PC-9 (cell line): ENCODE measurements at regions not wholly inside any gene's neighbourhood (a gene's known extent, or its start where the extent isn't known, plus 50 kb on each side); places are given as distances from the start of the nearest gene placed in this dataset.

Source experiments
- BruUV-seq: library from RNA; stranded (reverse); fragments of 400-500 nt; replicated peaks from 2 replicates; lab custom pipeline; 2021; lab: Mats Ljungman, UMichigan
- CTCF ChIA-PET: fragments of 300-600 bp; sonication (Branson Sonifier 250); formaldehyde crosslinking; loops from one replicate; lab custom pipeline; 2022; ENCODE audit warnings: antibody characterized with exemption; lab: Charles Lee
- POLR2A ChIA-PET: fragments of 300-600 bp; sonication (Branson Sonifier 250); formaldehyde crosslinking; loops from one replicate; lab custom pipeline; 2022; ENCODE audit warnings: antibody characterized with exemption; ENCODE audit not compliant: unreplicated experiment; lab: Charles Lee
- DNase-seq, 2 experiments: peaks; one replicate each; pipeline versions ENCODE4 v3.0.0 to v3.0.0-alpha.2; 2015 to 2022; ENCODE audit warnings: mixed read lengths in 1 of 2
- H2AFZ ChIP-seq: fragments of 200-600 bp; sonication (generic); 2 replicates; pipeline ENCODE4 v1.8.1; 2017; ENCODE audit warnings: antibody characterized with exemption
- H3F3A ChIP-seq: fragments of 200-600 bp; sonication (generic); 2 replicates; pipeline ENCODE4 v1.8.1; 2017; ENCODE audit warnings: antibody characterized with exemption, mild to moderate bottlenecking, low read depth; ENCODE audit not compliant: insufficient read depth
- H3K27ac ChIP-seq: fragments of 200-600 bp; sonication (generic); 2 replicates; pipeline ENCODE4 v1.6.1; 2016; ENCODE audit warnings: mixed run types
- H3K27me3 ChIP-seq: fragments of 200-600 bp; sonication (generic); 2 replicates; pipeline ENCODE4 v1.6.1; 2016; ENCODE audit warnings: low read depth, mixed run types; ENCODE audit not compliant: insufficient read depth
- H3K36me3 ChIP-seq: fragments of 200-600 bp; sonication (generic); 2 replicates; pipeline ENCODE4 v1.6.1; 2016; ENCODE audit warnings: low read depth, mixed run types
- H3K4me1 ChIP-seq: fragments of 200-600 bp; sonication (generic); replicated peaks from 2 replicates; pipeline ENCODE4 v1.6.1; 2016; ENCODE audit warnings: mixed run types; ENCODE audit not compliant: insufficient read depth
- H3K4me2 ChIP-seq: fragments of 200-600 bp; sonication (generic); 2 replicates; pipeline ENCODE4 v1.6.1; 2017; ENCODE audit warnings: mixed run types
- H3K4me3 ChIP-seq: fragments of 200-600 bp; sonication (generic); 2 replicates; pipeline ENCODE4 v1.6.1; 2016; ENCODE audit warnings: mixed run types
- H3K79me2 ChIP-seq: fragments of 200-600 bp; sonication (generic); 2 replicates; pipeline ENCODE4 v1.6.1; 2017; ENCODE audit warnings: low read depth, mixed run types
- H3K9me2 ChIP-seq: fragments of 200-600 bp; sonication (generic); 2 replicates; pipeline ENCODE4 v1.8.1; 2017; ENCODE audit warnings: mild to moderate bottlenecking; ENCODE audit not compliant: insufficient read depth
- H3K9me3 ChIP-seq: fragments of 200-600 bp; sonication (generic); 2 replicates; pipeline ENCODE4 v1.8.1; 2016; ENCODE audit warnings: low read depth; ENCODE audit not compliant: insufficient read depth
- H4K20me1 ChIP-seq: fragments of 200-600 bp; sonication (generic); 2 replicates; pipeline ENCODE4 v1.8.1; 2017; ENCODE audit not compliant: insufficient read depth
- CTCF ChIP-seq: fragments of 200-600 bp; sonication (generic); conservative IDR thresholded peaks from 2 replicates; pipeline ENCODE4 v1.6.1; 2017; ENCODE audit warnings: mixed run types, antibody characterized with exemption, mild to moderate bottlenecking, moderate library complexity
- EZH2 ChIP-seq: fragments of 200-600 bp; sonication (generic); IDR thresholded peaks from 2 replicates; pipeline ENCODE4 v1.8.0; 2017; ENCODE audit warnings: antibody characterized with exemption, low read depth
- intact Hi-C: fragments of 100-400 bp; cut with micrococcal nuclease; formaldehyde crosslinking; loops from one replicate; pipeline ENCODE4 v1.10.0; 2022; ENCODE audit not compliant: unreplicated experiment

- ChIA-PET POLR2A (no interaction called here), CTCF (no interaction called here)
- no TSS peak for BruUV-seq
- no peak overlapping the region for H3K27ac ChIP-seq
- no peaks in the 10 kb centered on the region for H3K9me2 ChIP-seq
- DNase-seq, result no peak
- H3K4me3 ChIP-seq, result no peak overlapping the region
- no peak overlapping the region for H3K4me2 ChIP-seq
- H3K79me2 ChIP-seq, result no peaks in the 10 kb centered on the region
- no peaks in the 10 kb centered on the region for H3K4me1 ChIP-seq
- H3K9me3 ChIP-seq, result no peaks in the 10 kb centered on the region
- intact Hi-C loops, result no loop called here
- no peaks in the 10 kb centered on the region for H3K27me3 ChIP-seq
- no peak for TF ChIP-seq CTCF
- TF ChIP-seq EZH2, result no peak
- no peaks in the 10 kb centered on the region for H3F3A ChIP-seq
- no peaks in the 10 kb centered on the region for H3K36me3 ChIP-seq
- H2AFZ ChIP-seq, result no peak overlapping the region
- no peaks in the 10 kb centered on the region for H4K20me1 ChIP-seq
Observed at GRCh38 chr7:91379236-91379635, 115.0 kb downstream of the FZD1 start.

- CTCF ChIA-PET, result no interaction called here
- no peak overlapping the region for H3K27ac ChIP-seq
- no peak for DNase-seq
- H3K4me2 ChIP-seq, result no peak overlapping the region
- BruUV-seq, result no TSS peak
- POLR2A ChIA-PET, result no interaction called here
- no peaks in the 10 kb centered on the region for H3K4me1 ChIP-seq
- H3K36me3 ChIP-seq, result no peaks in the 10 kb centered on the region
- no peak for TF ChIP-seq EZH2
- TF ChIP-seq CTCF, result no peak
- H3K27me3 ChIP-seq, result no peaks in the 10 kb centered on the region
- no peaks in the 10 kb centered on the region for H4K20me1 ChIP-seq
- intact Hi-C loops, result no loop called here
- no peaks in the 10 kb centered on the region for H3K9me3 ChIP-seq
- H3K9me2 ChIP-seq, result no peaks in the 10 kb centered on the region
- H3F3A ChIP-seq, result no peaks in the 10 kb centered on the region
- no peak overlapping the region for H3K4me3 ChIP-seq
- no peaks in the 10 kb centered on the region for H3K79me2 ChIP-seq
- no peak overlapping the region for H2AFZ ChIP-seq
Observed at GRCh38 chr7:91379991-91380390, 115.8 kb downstream of the FZD1 start.

- intact Hi-C loops, result no loop called here
- no peak for TF ChIP-seq EZH2
- TF ChIP-seq CTCF, result no peak
- Histone ChIP-seq H4K20me1 (no peaks in the 10 kb centered on the region), H3K27me3 (no peaks in the 10 kb centered on the region), H3K79me2 (no peaks in the 10 kb centered on the region), H2AFZ (no peak overlapping the region), H3K9me3 (no peaks in the 10 kb centered on the region), H3K27ac (no peak overlapping the region), H3K9me2 (no peaks in the 10 kb centered on the region), H3K4me3 (no peak overlapping the region), H3K4me1 (no peaks in the 10 kb centered on the region), H3K4me2 (no peak overlapping the region), H3K36me3 (no peaks in the 10 kb centered on the region), H3F3A (no peaks in the 10 kb centered on the region)
- no peak for DNase-seq
- ChIA-PET POLR2A (no interaction called here), CTCF (no interaction called here)
- BruUV-seq, result no TSS peak
Observed at GRCh38 chr7:91383053-91383904, 119.0 kb downstream of the FZD1 start.
